H1 (cell line): ENCODE measurements at regions not wholly inside any gene's neighbourhood (a gene's known extent, or its start where the extent isn't known, plus 50 kb on each side); places are given as distances from the start of the nearest gene placed in this dataset.

Experiments
- CTCF ChIA-PET: fragments of 300-600 bp; sonication (Branson Sonifier 250); formaldehyde crosslinking; loops from one replicate; lab custom pipeline; 2021; ENCODE audit not compliant: partially characterized antibody; lab: Charles Lee
- POLR2A ChIA-PET: fragments of 300-600 bp; sonication (Branson Sonifier 250); formaldehyde crosslinking; loops from one replicate; lab custom pipeline; 2021; ENCODE audit warnings: inconsistent platforms; ENCODE audit not compliant: partially characterized antibody; lab: Charles Lee
- DNase-seq, 2 experiments: peaks; one replicate each; pipeline versions ENCODE4 v3.0.0 to v3.0.0-alpha.2; 2010 to 2022; ENCODE audit warnings: low spot score in 2 of 2, low read depth in 1 of 2, mixed read lengths in 1 of 2
- FAIRE-seq: peaks from 2 replicates; lab custom pipeline; 2011; peaks lifted over from hg19 to GRCh38; lab: Jason Lieb, UNC
- H2AFZ ChIP-seq: 2 replicates; pipeline ENCODE4 v1.8.1; 2012; ENCODE audit warnings: low read length, inconsistent platforms
- H2AK5ac ChIP-seq: 2 replicates; pipeline ENCODE4 v1.6.1; 2013; ENCODE audit warnings: low read depth, low read length
- H2BK120ac ChIP-seq: replicated peaks from 2 replicates; pipeline ENCODE3; 2013; ENCODE audit warnings: low read depth, low read length, inconsistent platforms
- H2BK12ac ChIP-seq: 2 replicates; pipeline ENCODE4 v1.6.1; 2013; ENCODE audit warnings: low read depth, low read length
- H2BK15ac ChIP-seq: 2 replicates; pipeline ENCODE4 v1.6.1; 2013; ENCODE audit warnings: low read length
- H2BK20ac ChIP-seq: 2 replicates; pipeline ENCODE4 v1.6.1; 2013; ENCODE audit warnings: low read length
- H2BK5ac ChIP-seq: 2 replicates; pipeline ENCODE4 v1.6.1; 2013; ENCODE audit warnings: low read depth, low read length
- H3K14ac ChIP-seq: 2 replicates; pipeline ENCODE4 v1.6.1; 2013; ENCODE audit warnings: inconsistent platforms; ENCODE audit not compliant: insufficient read length
- H3K18ac ChIP-seq: 2 replicates; pipeline ENCODE4 v1.6.1; 2013; ENCODE audit warnings: low read length; ENCODE audit errors: extremely low read depth
- H3K23ac ChIP-seq: 2 replicates; pipeline ENCODE4 v1.6.1; 2013; ENCODE audit warnings: inconsistent platforms; ENCODE audit not compliant: insufficient read length
- H3K23me2 ChIP-seq: 2 replicates; pipeline ENCODE4 v1.6.1; 2013; ENCODE audit warnings: low read depth, low read length
- H3K27ac ChIP-seq: 2 replicates; pipeline ENCODE4 v1.6.1; 2011; ENCODE audit warnings: low read depth, low read length, inconsistent platforms
- H3K27me3 ChIP-seq, 4 experiments: replicated peaks in 1 of 4; 1 replicate in 1 of 4; 2 replicates in 3 of 4; pipeline versions ENCODE4 v1.6.1 to v1.8.1; 2011 to 2013; ENCODE audit warnings: low read length in 3 of 4, mild to moderate bottlenecking in 3 of 4, inconsistent platforms in 2 of 4, mixed read lengths in 2 of 4, moderate library complexity in 1 of 4; ENCODE audit not compliant: control insufficient read depth in 3 of 4, insufficient read depth in 3 of 4; ENCODE audit errors: extremely low read depth in 1 of 4
- H3K36me3 ChIP-seq, 4 experiments: 2 replicates each; pipeline versions ENCODE4 v1.6.1 to v1.8.1; 2011 to 2013; ENCODE audit warnings: mild to moderate bottlenecking in 4 of 4, low read length in 3 of 4, moderate library complexity in 2 of 4, control low read depth in 1 of 4, inconsistent platforms in 1 of 4; ENCODE audit not compliant: insufficient read depth in 4 of 4, control insufficient read depth in 2 of 4
- H3K4ac ChIP-seq: replicated peaks from 2 replicates; pipeline ENCODE3; 2013; ENCODE audit warnings: low read length, low read depth, mixed read lengths, inconsistent platforms; ENCODE audit not compliant: insufficient read length
- H3K4me1 ChIP-seq, 4 experiments: replicated peaks in 1 of 4; 1 replicate in 1 of 4; 2 replicates in 3 of 4; pipeline versions ENCODE4 v1.6.1 to v1.8.1; 2011 to 2013; ENCODE audit warnings: low read length in 3 of 4, inconsistent platforms in 2 of 4, mixed read lengths in 1 of 4; ENCODE audit not compliant: insufficient read depth in 4 of 4, control insufficient read depth in 3 of 4
- H3K4me2 ChIP-seq, 2 experiments: 2 replicates each; pipeline versions ENCODE4 v1.6.1 to v1.8.1; 2011 to 2013; ENCODE audit warnings: low read depth in 2 of 2, low read length in 2 of 2, control low read depth in 1 of 2, inconsistent platforms in 1 of 2, mild to moderate bottlenecking in 1 of 2; ENCODE audit not compliant: insufficient read depth in 1 of 2
- H3K4me3 ChIP-seq, 4 experiments: fragments of 200-600, 300-600 bp in 1 of 4; sonication (generic), shearing (Covaris generic), sonication (Bioruptor Twin) in 1 of 4; 2 replicates each; pipeline versions ENCODE4 v1.5.1 to v1.8.1; 2011 to 2016; ENCODE audit warnings: low read length in 4 of 4, low read depth in 3 of 4, control low read depth in 2 of 4, inconsistent platforms in 2 of 4, mild to moderate bottlenecking in 2 of 4, mixed read lengths in 1 of 4, moderate library complexity in 1 of 4; ENCODE audit not compliant: insufficient read depth in 2 of 4; ENCODE audit errors: extremely low read depth in 1 of 4
- H3K56ac ChIP-seq: replicated peaks from 2 replicates; pipeline ENCODE3; 2013; ENCODE audit warnings: low read depth, mild to moderate bottlenecking, mixed read lengths, low read length, inconsistent platforms; ENCODE audit not compliant: insufficient read length
- H3K79me1 ChIP-seq: 2 replicates; pipeline ENCODE4 v1.6.1; 2013; ENCODE audit warnings: low read depth, low read length, control low read depth
- H3K79me2 ChIP-seq, 2 experiments: 2 replicates each; pipeline versions ENCODE4 v1.6.1 to v1.8.1; 2012 to 2013; ENCODE audit warnings: low read length in 2 of 2, mild to moderate bottlenecking in 2 of 2, inconsistent platforms in 1 of 2; ENCODE audit not compliant: insufficient read depth in 2 of 2, control insufficient read depth in 1 of 2
- H3K9ac ChIP-seq, 4 experiments: replicated peaks in 1 of 4; 1 replicate in 1 of 4; 2 replicates in 3 of 4; pipeline versions ENCODE4 v1.6.1 to v1.8.1; 2011 to 2013; ENCODE audit warnings: low read depth in 3 of 4, low read length in 3 of 4, control low read depth in 2 of 4, mild to moderate bottlenecking in 2 of 4, moderate library complexity in 2 of 4, inconsistent platforms in 1 of 4; ENCODE audit errors: extremely low read depth in 1 of 4
- H3K9me3 ChIP-seq, 2 experiments: 2 replicates each; pipeline versions ENCODE4 v1.6.1 to v1.8.1; 2012 to 2013; ENCODE audit warnings: mild to moderate bottlenecking in 2 of 2, moderate library complexity in 2 of 2, control low read depth in 1 of 2, inconsistent platforms in 1 of 2, low read depth in 1 of 2, low read length in 1 of 2, mixed read lengths in 1 of 2; ENCODE audit not compliant: insufficient read depth in 2 of 2
- H4K20me1 ChIP-seq, 2 experiments: replicated peaks in 1 of 2; 2 replicates each; pipeline versions ENCODE3 to v1.8.1; 2011 to 2013; ENCODE audit warnings: inconsistent platforms in 2 of 2, low read length in 2 of 2, mild to moderate bottlenecking in 1 of 2; ENCODE audit not compliant: insufficient read depth in 2 of 2, control insufficient read depth in 1 of 2
- H4K5ac ChIP-seq: 2 replicates; pipeline ENCODE4 v1.6.1; 2013; ENCODE audit warnings: low read length, low read depth, mixed read lengths, inconsistent platforms; ENCODE audit not compliant: insufficient read length
- H4K8ac ChIP-seq: 2 replicates; pipeline ENCODE4 v1.8.0; 2013; ENCODE audit warnings: mild to moderate bottlenecking, moderate library complexity, low read length, inconsistent platforms; ENCODE audit not compliant: insufficient read depth; ENCODE audit errors: extremely low read depth
- H4K91ac ChIP-seq: replicated peaks from 2 replicates; pipeline ENCODE3; 2013; ENCODE audit warnings: low read length, mixed read lengths, inconsistent platforms; ENCODE audit not compliant: insufficient read length
- ATF2 ChIP-seq: IDR thresholded peaks from 2 replicates; pipeline ENCODE4 v1.6.1; 2012; ENCODE audit warnings: low read length, inconsistent platforms
- RBBP5 ChIP-seq: IDR thresholded peaks from 2 replicates; pipeline ENCODE4 v1.7.1; 2012; ENCODE audit warnings: low read depth, mild to moderate bottlenecking, inconsistent platforms, low read length, moderate library complexity, borderline replicate concordance
- SUZ12 ChIP-seq: fragments of 200-600 bp; sonication (generic); IDR thresholded peaks from 2 replicates; pipeline ENCODE4 v1.6.1; 2012; ENCODE audit warnings: mild to moderate bottlenecking, inconsistent platforms, low read length, moderate library complexity, mixed read lengths
- WGBS, 2 experiments: shearing (Covaris generic) in 1 of 2; methylation state at CpG; one replicate each; pipeline versions ENCODE4 v1.1.6 to v1.1.7; 2013 to 2015; ENCODE audit warnings: low lambda C conversion rate in 2 of 2, mixed read lengths in 2 of 2, inconsistent platforms in 1 of 2, low coverage in 1 of 2, missing lambda C conversion rate in 1 of 2; ENCODE audit not compliant: insufficient replicate concordance in 2 of 2, insufficient coverage in 1 of 2, insufficient read length in 1 of 2; ENCODE audit errors: extremely low coverage in 1 of 2, missing lambda C conversion rate in 1 of 2; 5-methylcytosine and 5-hydroxymethylcytosine counted together

DNA sequence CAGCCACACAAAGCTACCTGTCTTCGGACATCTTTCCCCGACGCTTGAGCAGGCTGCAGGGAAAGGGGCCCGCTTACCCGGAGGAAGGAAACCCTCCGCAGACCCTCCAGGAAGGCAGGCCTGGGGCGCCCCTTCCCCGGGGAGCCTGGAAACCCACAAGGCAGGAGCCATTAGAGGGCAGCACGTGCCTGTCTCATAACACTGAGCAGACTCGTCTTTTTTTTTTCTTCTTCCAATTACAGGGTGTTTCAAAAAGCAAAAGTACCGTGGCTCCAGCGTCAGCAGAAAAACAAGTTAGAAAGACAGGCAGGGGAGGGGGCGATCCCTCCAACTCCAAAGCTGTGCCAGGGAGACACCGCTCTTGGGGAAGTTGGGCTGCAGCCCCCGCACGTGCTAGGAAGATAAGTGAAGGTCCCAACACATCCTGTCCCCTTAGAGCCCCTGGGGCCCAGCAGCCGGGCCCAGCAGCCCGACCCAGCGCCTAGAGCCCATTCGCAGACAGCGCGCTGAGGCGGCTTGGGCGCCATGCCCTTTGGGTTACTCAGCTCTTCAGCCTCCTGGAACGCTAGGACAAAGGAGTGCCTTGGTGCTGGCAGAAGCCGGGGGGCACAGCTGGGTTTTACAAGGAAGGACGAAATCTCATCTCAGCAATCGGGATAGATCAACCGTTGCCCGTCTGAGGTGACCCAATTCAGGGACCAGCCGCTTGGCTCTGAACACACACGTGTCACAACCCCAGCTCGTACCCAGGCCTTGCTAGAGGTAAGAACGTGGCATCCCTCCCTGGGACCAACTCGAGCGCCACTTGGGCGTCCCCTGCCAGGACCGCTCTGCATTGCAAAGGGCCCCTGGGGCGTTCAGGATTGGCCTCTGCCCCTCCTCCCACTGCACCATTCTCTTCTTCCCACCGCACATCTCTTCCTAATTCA, 136.3 kb downstream of the LY86 start:
- Histone ChIP-seq H2BK20ac (peak overlapping the region; percentile 97; the same call in 1 of the 2 replicates), H4K5ac (peak overlapping the region; percentile 19), H2AK5ac (no peak overlapping the region), H3K27me3 (peaks cover 0 to 11% (median 2%) of the 10 kb centered on the region in 4 experiments; a peak in 2 of 7 replicates), H3K9me3 (no peaks in the 10 kb centered on the region), H2BK5ac (peak overlapping the region; percentile 89; the same call in 1 of the 2 replicates), H3K14ac (no peak overlapping the region), H2BK12ac (peak overlapping the region; percentile 94), H3K18ac (peak overlapping the region; percentile 98), H4K8ac (peak overlapping the region; percentile 84), H3K4me3 (peak overlapping the region in 3 of 4 experiments; percentile 10 to 51 (median 27); a peak in 5 of 8 replicates), H3K79me2 (no peaks in the 10 kb centered on the region), H3K9ac (peak overlapping the region in 2 of 4 experiments; percentile 39 to 49; a peak in 4 of 7 replicates), H3K79me1 (no peaks in the 10 kb centered on the region), H2BK15ac (peak overlapping the region; percentile 73; the same call in 1 of the 2 replicates), H3K56ac (no peak overlapping the region), H4K20me1 (no peaks in the 10 kb centered on the region), H2BK120ac (peak overlapping the region; percentile 40), H3K36me3 (no peaks in the 10 kb centered on the region), H3K4ac (no peak overlapping the region), H4K91ac (peak overlapping the region; percentile 86), H3K4me2 (peak overlapping the region; percentile 15 to 64), H3K27ac (peak overlapping the region; percentile 5; the same call in 1 of the 2 replicates), H3K23me2 (no peaks in the 10 kb centered on the region; the same call in 1 of the 2 replicates), H3K23ac (no peak overlapping the region), H3K4me1 (peaks cover 12 to 25% (median 20%) of the 10 kb centered on the region in 4 experiments), H2AFZ (peak overlapping the region; percentile 70)
- ChIA-PET POLR2A (interaction anchor here (0.8 to 2.2 kb wide), 6 partner anchors 12 to 514 kb away, joined by 3 to 7 read pairs (median 3); partner anchors contain the start of gene RREB1), CTCF (interaction anchor here (0.6 to 5.2 kb wide), 32 partner anchors 8 to 555 kb away, joined by 3 to 38 read pairs (median 4); no protein-coding TSS in a partner anchor)
- DNase-seq (peak; percentile 66 to 83), FAIRE-seq (no peak)
- WGBS, 2 experiments = 5% methylated on average over 40 of the region's 40 CpGs; no CpG with 5 or more reads in 1 of the 2 experiments
- TF ChIP-seq ATF2 = no peak
- no peak for TF ChIP-seq SUZ12
- TF ChIP-seq RBBP5 = peak; percentile 81; the same call in 1 of the 2 replicates
